Breast epithelium (tissue), 4 donors: ENCODE measurements at regions not wholly inside any gene's neighbourhood (a gene's known extent, or its start where the extent isn't known, plus 50 kb on each side); places are given as distances from the start of the nearest gene placed in this dataset.
A peak's percentile ranks its signal among the peaks of the same experiment; 100 is the strongest.

Source experiments
- DNase-seq, 2 donors: peaks; one replicate each; pipeline ENCODE4 v3.0.0-alpha.2; 2019; ENCODE audit warnings: low spot score in 2 of 2
- H3K27ac ChIP-seq, 2 donors: fragments of 200-600 bp; sonication (generic) in 1 of 2; one replicate each; pipeline ENCODE4 v1.5.1; 2016 to 2019; ENCODE audit warnings: mild to moderate bottlenecking in 1 of 2
- H3K27me3 ChIP-seq, 2 donors: fragments of 200-600 bp; sonication (generic) in 1 of 2; one replicate each; pipeline versions ENCODE4 v1.5.1 to v1.6.0; 2017 to 2019; ENCODE audit warnings: control low read depth in 1 of 2, mild to moderate bottlenecking in 1 of 2
- H3K36me3 ChIP-seq: fragments of 200-600 bp; one replicate; pipeline ENCODE4 v1.5.1; 2019
- H3K4me1 ChIP-seq, 2 donors: fragments of 200-600 bp; sonication (generic); one replicate each; pipeline ENCODE4 v1.5.1; 2016 to 2019; ENCODE audit warnings: control low read depth in 1 of 2
- H3K4me3 ChIP-seq, 3 donors: fragments of 200-600 bp; sonication (generic); 1 replicate in 2 of 3; 2 replicates in 1 of 3; pipeline ENCODE4 v1.5.1; 2016 to 2019; ENCODE audit warnings: mild to moderate bottlenecking in 3 of 3, moderate library complexity in 2 of 3
- H3K9me3 ChIP-seq, 2 donors: fragments of 200-600 bp; sonication (generic) in 1 of 2; one replicate each; pipeline ENCODE4 v1.5.1; 2016 to 2019; ENCODE audit warnings: control low read depth in 1 of 2
- POLR2A ChIP-seq: fragments of 450-650 bp; IDR thresholded peaks from one replicate; pipeline ENCODE4 v1.6.1; 2016; ENCODE audit warnings: antibody characterized with exemption, mild to moderate bottlenecking, moderate library complexity
- POLR2AphosphoS5 ChIP-seq, 3 donors: sonication (generic); formaldehyde crosslinking; IDR thresholded peaks; one replicate each; pipeline ENCODE4 v1.6.1; 2017; ENCODE audit warnings: antibody characterized with exemption in 3 of 3
- intact Hi-C: fragments of 100-400 bp; cut with DNase I; formaldehyde crosslinking; loops from one replicate; pipeline ENCODE4 v1.15.1; 2023; ENCODE audit warnings: low total_unique reads
- TF ChIP-seq, protein P1 (sequence below), 3 donors: fragments of 450-650 bp; IDR thresholded peaks; one replicate each; pipeline ENCODE4 v1.5.1; 2016 to 2017; ENCODE audit warnings: antibody characterized with exemption in 3 of 3, mild to moderate bottlenecking in 3 of 3, moderate library complexity in 3 of 3

GRCh38 chr15:57881361-57881760, 174.8 kb downstream of the POLR2M start:
- Histone ChIP-seq H3K4me1 (no peaks in the 10 kb centered on the region), H3K4me3 (no peak overlapping the region), H3K27ac (no peak overlapping the region), H3K9me3 (no peaks in the 10 kb centered on the region), H3K36me3 (no peaks in the 10 kb centered on the region), H3K27me3 (no peaks in the 10 kb centered on the region)
- intact Hi-C loops = no loop called here
- TF ChIP-seq, protein P1, sequence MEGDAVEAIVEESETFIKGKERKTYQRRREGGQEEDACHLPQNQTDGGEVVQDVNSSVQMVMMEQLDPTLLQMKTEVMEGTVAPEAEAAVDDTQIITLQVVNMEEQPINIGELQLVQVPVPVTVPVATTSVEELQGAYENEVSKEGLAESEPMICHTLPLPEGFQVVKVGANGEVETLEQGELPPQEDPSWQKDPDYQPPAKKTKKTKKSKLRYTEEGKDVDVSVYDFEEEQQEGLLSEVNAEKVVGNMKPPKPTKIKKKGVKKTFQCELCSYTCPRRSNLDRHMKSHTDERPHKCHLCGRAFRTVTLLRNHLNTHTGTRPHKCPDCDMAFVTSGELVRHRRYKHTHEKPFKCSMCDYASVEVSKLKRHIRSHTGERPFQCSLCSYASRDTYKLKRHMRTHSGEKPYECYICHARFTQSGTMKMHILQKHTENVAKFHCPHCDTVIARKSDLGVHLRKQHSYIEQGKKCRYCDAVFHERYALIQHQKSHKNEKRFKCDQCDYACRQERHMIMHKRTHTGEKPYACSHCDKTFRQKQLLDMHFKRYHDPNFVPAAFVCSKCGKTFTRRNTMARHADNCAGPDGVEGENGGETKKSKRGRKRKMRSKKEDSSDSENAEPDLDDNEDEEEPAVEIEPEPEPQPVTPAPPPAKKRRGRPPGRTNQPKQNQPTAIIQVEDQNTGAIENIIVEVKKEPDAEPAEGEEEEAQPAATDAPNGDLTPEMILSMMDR (IDR thresholded peaks at IDR 0.05) = no peak
- no peak for TF ChIP-seq POLR2AphosphoS5 (IDR thresholded peaks at IDR 0.05)
- no peak for TF ChIP-seq POLR2A
- no peak for DNase-seq

DNA sequence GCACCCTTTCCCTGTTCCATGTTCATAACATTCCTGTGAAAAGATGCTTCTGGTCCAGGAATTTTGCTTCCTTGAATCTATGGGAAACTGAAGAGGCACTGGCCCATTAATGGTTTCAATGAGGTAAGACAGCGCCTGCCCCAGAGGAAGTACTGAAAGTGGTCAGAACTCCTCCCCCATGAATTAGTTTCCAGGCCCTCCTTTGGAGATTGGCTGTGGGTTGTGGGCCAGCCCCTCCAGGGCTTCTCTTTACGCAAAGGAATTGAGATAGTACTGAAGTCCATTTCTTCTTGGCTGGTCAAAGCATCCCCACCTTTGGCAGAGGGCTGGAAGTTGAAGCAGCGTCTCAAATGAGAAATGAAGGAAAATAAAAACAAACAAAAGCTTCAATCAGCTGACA, 175.5 kb downstream of the POLR2M start:
- Histone ChIP-seq H3K27me3 (no peaks in the 10 kb centered on the region), H3K27ac (no peak overlapping the region), H3K4me1 (no peaks in the 10 kb centered on the region), H3K4me3 (no peak overlapping the region), H3K9me3 (no peaks in the 10 kb centered on the region), H3K36me3 (no peaks in the 10 kb centered on the region)
- intact Hi-C loops = no loop called here
- DNase-seq = no peak
- TF ChIP-seq POLR2AphosphoS5 (IDR thresholded peaks at IDR 0.05) (no peak), POLR2A (no peak)
- TF ChIP-seq, protein P1 (IDR thresholded peaks at IDR 0.05) = no peak

DNA sequence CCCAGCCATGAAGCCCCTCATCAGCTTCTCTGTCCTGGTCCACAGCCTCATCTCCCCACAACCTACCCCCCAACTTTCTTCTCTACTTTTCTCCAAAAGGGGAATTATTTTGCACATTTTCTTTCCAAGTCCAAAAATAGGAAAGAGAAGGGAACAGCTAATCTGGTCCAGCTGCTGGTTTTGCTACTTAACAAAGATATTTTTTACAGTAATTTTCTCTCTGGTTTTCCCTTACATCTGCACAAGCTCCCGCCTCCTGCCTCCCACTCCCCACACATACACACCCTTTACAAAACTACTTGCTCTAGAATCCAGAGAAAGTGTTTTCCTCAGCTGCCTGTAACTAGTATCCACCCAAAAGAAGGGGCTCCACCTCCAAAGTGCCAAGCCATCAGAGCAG, 177.2 kb downstream of the POLR2M start:
- Histone ChIP-seq H3K27ac (peak overlapping the region in 1 of 2 donors; percentile 38), H3K4me1 (no peaks in the 10 kb centered on the region), H3K9me3 (no peaks in the 10 kb centered on the region), H3K27me3 (no peaks in the 10 kb centered on the region), H3K36me3 (no peaks in the 10 kb centered on the region), H3K4me3 (no peak overlapping the region)
- DNase-seq = no peak
- TF ChIP-seq POLR2AphosphoS5 (IDR thresholded peaks at IDR 0.05) (no peak), POLR2A (no peak)
- TF ChIP-seq, protein P1 (IDR thresholded peaks at IDR 0.05) = no peak
- intact Hi-C loops = no loop called here

DNA sequence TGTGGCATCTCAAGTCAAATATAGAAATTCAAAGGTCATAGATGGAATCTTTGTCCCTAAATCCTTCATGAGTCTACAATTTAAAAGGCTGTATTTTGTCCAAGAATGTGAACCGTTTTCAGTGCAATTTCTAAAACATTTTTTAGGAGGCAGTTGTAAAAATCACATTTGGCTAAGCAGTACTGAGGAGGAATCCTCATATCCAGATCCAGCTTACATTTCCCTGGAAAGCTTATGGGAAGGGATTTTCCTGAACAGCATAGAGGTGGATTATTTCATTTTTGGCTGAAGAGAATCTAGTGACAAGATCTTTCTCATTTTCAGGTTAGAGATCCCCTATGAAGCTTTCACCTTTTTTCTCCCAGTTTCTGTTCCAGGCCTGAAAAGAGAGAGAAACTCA, 178.4 kb downstream of the POLR2M start:
- Histone ChIP-seq H3K4me3 (no peak overlapping the region), H3K27me3 (no peaks in the 10 kb centered on the region), H3K9me3 (no peaks in the 10 kb centered on the region), H3K36me3 (no peaks in the 10 kb centered on the region), H3K4me1 (no peaks in the 10 kb centered on the region), H3K27ac (no peak overlapping the region)
- no peak for DNase-seq
- no peak for TF ChIP-seq POLR2A
- TF ChIP-seq, protein P1 (IDR thresholded peaks at IDR 0.05) = no peak
- no peak for TF ChIP-seq POLR2AphosphoS5 (IDR thresholded peaks at IDR 0.05)
- intact Hi-C loops = no loop called here

DNA sequence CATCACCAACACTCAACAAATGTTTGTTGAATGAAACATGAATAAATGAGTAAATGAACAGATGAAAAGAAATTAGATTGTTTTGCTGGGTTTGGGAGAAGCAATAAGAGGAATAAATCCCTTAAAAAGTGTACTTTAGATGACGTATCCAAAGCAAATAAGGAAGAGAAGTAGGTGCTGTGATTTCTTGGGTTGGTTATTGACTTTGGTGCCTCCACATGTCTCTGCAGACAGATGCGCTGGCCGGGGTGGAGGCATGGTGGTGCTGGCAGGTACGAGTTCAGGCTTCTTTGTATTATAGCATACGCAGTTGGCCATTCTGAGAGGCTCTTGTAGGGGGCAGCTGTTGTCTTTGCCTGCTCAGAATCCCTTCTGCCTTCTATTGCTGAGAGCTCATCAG, 178.9 kb downstream of the POLR2M start:
- Histone ChIP-seq H3K27ac (no peak overlapping the region), H3K9me3 (no peaks in the 10 kb centered on the region)
- DNase-seq = no peak

More for the DNA sequence above, 178.9 kb downstream of the POLR2M start:
- Histone ChIP-seq H3K27me3 (no peaks in the 10 kb centered on the region), H3K4me1 (no peaks in the 10 kb centered on the region), H3K4me3 (no peak overlapping the region), H3K36me3 (no peaks in the 10 kb centered on the region)
- intact Hi-C loops = no loop called here
- TF ChIP-seq POLR2A = no peak
- TF ChIP-seq, protein P1 (IDR thresholded peaks at IDR 0.05) = no peak
- TF ChIP-seq POLR2AphosphoS5 (IDR thresholded peaks at IDR 0.05) = no peak
